GM19025 (cell line): ENCODE measurements at regions not wholly inside any gene's neighbourhood (a gene's known extent, or its start where the extent isn't known, plus 50 kb on each side); places are given as distances from the start of the nearest gene placed in this dataset.
A peak's percentile ranks its signal among the peaks of the same experiment; 100 is the strongest.

Experiments
- ATAC-seq: cut with Tn5 transposase; IDR thresholded peaks from one replicate; pipeline ENCODE4 v1.9.1; 2021; ENCODE audit warnings: mild to moderate bottlenecking, low read depth, moderate library complexity; ENCODE audit not compliant: unreplicated experiment

GRCh38 chr16:62715701-62716100 lies 679.5 kb upstream of the CDH8 start:
- no peak for ATAC-seq

- ATAC-seq = no peak
Measured at GRCh38 chr16:62712566-62712965, 676.3 kb upstream of the CDH8 start.

GRCh38 chr16:62711797-62712196 lies 675.6 kb upstream of the CDH8 start:
- no peak for ATAC-seq

GRCh38 chr16:62709794-62710193 lies 673.6 kb upstream of the CDH8 start:
- no peak for ATAC-seq

GRCh38 chr16:62701426-62701825 lies 665.2 kb upstream of the CDH8 start:
- no peak for ATAC-seq

- no peak for ATAC-seq
Measured at GRCh38 chr16:62700426-62701294, 664.4 kb upstream of the CDH8 start.

GRCh38 chr16:62692685-62693084 lies 656.4 kb upstream of the CDH8 start:
- ATAC-seq = no peak

- no peak for ATAC-seq
Measured at GRCh38 chr16:62681819-62682218, 645.6 kb upstream of the CDH8 start.

- no peak for ATAC-seq
Measured at GRCh38 chr16:62678796-62679195, 642.6 kb upstream of the CDH8 start.

GRCh38 chr16:62676306-62676705 lies 640.1 kb upstream of the CDH8 start:
- no peak for ATAC-seq

- no peak for ATAC-seq
Measured at GRCh38 chr16:62665269-62665668, 629.0 kb upstream of the CDH8 start.

- ATAC-seq = no peak
Measured at GRCh38 chr16:62664566-62664965, 628.3 kb upstream of the CDH8 start.

GRCh38 chr16:62661435-62661834 lies 625.2 kb upstream of the CDH8 start:
- ATAC-seq = no peak

GRCh38 chr16:62657116-62657515 lies 620.9 kb upstream of the CDH8 start:
- no peak for ATAC-seq

- ATAC-seq = no peak
Measured at GRCh38 chr16:62652441-62653120, 616.3 kb upstream of the CDH8 start.

GRCh38 chr16:62648256-62648655 lies 612.0 kb upstream of the CDH8 start:
- ATAC-seq = no peak

GRCh38 chr16:62644030-62644812 lies 608.0 kb upstream of the CDH8 start:
- no peak for ATAC-seq

GRCh38 chr16:62642677-62643076 lies 606.4 kb upstream of the CDH8 start:
- no peak for ATAC-seq

GRCh38 chr16:62639890-62640289 lies 603.7 kb upstream of the CDH8 start:
- ATAC-seq = no peak

GRCh38 chr16:62638964-62639870 lies 603.0 kb upstream of the CDH8 start:
- peak; percentile 58 for ATAC-seq
